NCI-H2107 (cell line): ENCODE measurements at regions not wholly inside any gene's neighbourhood (a gene's known extent, or its start where the extent isn't known, plus 50 kb on each side); places are given as distances from the start of the nearest gene placed in this dataset.
"Not testable (repeated sequence)": the region's sequence is repeated elsewhere in the genome, so short reads cannot be mapped to it uniquely, and the experiment has no call there.

Experiments
- DNase-seq: peaks from one replicate; lab custom pipeline; 2025; lab: John Stamatoyannopoulos, UW

DNA sequence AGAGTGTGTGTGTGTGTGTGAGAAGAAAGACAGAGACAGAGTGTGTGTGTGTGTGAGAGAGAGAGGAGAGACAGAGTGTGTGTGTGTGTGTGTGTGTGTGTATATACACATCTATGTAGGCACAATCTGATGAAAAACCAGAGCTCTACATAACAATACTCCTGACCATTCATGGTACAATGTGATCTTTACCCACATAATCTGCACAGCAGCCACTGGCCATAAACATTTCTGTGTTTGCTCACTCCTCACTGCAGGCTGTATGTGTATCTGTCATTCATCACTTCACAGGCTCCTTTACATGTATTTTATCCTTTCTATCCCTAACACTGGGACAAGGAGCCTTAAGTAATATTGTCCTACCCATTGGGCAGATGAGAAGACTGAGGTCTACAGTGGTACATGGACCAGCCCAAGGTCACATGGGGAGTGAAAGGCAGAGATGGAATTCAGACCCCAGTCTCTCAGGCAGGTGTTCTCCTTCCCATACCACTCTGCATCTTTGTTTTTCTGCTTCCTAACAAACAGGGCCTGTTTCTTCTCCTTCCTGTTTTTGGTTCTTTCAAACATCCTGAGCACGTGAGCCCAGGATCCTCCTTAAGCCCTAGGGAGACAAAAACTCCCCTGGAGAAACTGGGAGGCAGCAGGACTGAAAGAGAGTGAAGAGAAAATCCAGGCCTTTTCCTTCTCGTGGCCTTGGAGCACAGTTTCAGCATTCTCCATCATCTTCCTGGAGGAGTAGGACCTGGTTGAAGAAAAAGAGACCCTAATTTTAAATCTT, 201.7 kb upstream of the MSX2 start:
- no peak for DNase-seq

DNA sequence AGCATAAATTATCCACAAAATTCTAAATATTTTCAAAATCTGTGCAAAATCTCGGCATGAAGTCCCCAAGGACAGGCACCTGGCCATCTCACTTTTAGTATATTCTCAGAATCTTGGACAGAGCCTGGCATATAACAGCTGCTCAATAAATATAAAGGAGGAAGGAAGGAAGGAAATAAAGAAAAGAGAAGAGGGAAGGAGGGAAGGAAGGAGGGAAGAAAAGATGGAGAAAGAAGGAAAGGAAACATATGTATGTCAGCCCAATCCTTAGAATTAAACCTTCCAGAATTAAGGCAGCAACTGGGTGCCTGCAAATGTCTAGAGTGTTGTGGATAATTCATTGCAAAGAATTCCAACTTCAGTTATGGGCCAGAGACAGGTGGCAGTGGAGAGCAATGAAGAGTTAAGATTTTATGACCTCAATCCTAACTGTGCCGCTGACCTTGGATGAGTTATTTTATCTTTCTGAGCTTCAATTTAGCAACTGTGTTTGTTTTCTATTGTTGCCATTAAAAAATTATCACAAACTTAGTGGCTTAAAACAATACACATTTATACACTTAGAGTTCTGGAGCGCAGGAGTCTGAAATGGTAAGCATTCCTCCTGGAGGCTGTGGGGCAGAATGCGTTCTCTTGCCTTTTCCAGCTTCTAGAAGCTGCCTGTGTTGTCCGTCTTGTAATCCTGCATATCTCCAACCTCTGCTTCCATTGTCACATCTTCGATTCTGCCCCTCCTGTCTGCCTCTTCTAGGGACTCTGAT, 200.9 kb upstream of the MSX2 start:
- DNase-seq = no peak

DNA sequence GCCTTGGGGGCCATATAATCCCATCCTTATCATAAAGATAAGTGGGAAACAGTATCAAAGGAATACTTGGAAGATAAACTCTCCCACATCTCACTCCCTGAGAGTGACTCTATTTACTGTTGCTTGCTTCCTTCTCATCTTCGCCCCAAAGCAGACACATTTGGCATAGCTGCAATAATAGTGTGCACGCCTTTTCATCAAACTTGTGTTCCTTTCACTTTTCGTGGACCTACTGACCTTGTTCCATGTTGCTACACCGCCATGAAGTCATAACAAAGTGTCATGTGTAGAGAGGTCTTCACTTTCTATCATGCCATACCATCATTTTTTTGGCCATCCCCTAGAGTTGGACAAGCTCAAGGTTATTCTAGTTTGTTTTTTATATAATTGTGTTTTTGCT, 200.0 kb upstream of the MSX2 start:
- no peak for DNase-seq

DNA sequence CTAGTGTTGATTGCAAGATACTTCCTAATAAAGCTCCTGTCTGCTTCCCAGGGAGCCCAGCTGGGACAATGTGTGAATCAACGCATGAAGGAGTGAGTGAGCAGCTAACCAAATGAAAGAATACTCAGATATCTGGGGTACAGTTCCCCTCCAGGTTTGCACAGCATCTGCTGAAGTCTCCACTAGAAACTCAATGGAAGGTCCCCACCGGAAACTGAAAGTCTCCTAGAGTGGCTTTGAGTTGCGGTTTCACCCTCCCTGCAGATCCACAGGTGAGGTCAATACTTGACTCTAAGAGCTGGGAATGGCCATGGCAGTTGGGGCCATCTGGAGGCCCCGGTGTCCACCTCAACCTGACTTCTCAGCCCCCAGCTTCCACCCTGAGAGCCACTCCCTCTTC, 198.2 kb upstream of the MSX2 start:
- DNase-seq = no peak

DNA sequence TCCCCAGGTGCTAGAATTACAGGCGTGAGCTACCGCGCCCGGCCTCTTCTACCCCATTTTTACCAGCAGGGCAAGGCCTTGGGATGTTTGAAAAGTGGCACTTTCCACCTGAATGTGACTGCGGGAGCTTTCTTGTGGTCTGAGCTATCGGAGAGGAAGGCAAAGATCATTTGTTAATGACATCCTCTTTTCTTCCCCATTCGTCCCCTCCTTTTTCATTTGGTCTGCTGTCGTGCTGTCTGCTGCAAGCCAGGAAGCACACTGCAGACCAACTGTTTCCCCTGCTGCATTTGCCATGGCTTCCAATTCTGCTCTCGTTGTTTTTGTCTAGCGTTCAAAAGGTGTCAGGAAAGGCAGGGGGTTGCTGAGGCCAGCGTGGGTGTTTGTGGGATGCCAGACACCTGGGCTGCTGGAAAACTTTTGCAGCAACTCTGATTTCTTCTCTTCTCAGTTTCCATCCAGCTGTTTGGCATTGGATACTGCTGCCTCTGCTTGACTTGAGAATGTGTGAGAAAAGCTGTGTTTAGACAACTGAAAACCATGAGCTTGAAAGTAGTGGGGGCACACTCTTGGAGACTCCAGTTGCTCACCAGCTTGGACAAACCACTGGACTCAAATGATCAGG, 196.4 kb upstream of the MSX2 start:
- DNase-seq = no peak

DNA sequence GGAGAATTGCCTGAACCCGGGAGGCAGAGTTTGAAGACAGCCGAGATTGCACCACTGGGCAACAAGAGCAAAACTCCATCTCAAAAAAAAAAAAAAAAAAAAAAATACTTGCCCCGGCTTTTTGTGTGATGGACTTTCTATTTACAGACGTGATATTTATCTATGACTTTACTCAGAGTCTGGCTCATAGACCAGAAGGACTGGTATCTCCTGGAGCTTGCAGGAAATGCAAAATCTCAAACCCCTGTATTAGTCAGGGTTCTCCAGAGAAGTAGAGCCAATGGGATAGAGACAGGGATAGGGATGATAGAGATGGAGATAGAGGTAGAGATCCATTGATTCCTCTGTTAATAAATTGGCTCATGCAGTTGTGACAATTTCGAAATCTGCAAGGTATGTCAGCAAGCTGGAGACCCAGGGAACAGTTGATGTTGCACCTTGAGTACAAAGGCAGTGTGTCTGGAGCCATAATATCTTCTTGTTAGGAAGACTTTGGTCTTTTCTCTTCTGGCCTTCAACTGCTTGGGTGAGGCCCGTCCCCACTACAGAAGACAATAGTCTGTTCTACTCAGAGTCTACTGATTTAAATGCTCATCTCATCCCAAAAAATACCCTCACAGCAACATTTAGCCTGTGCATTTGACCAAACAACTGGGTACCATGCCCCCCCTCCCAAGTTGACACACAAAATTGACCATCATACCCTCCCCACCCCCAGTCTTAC, 195.4 kb upstream of the MSX2 start:
- DNase-seq = no peak

DNA sequence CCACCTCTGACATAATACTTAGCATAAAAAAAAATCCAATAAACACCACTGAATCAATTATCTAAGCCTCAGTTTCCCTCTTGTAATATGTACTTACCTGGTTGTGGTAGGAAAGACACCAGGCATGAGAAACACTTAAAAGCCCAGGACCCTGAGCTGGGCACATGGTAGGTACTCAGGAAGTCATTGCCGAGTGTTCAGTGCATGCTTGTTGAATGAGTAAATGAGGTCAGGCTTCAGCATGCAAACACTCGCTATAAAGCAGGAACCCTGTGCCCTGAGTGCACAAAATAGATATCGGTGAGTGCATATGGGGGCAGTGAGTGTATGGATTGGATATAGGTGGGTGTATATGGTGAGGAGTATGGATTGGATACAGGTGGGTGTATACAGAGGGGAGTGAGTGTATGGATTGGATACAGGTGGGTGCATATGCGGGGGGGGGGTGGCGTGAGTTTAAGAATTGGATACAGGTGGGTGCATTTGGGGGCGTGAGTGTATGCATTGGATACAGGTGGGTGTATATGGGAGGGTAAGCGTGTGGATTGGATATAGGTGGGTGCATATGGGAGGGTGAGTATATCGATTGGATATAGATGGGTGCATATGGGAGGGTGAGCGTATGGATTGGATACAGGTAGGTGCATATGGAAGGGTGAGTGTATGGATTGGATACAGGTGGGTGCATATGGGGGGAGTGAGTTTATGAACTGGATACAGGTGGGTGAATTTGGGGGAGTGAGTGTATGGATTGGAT, 194.3 kb upstream of the MSX2 start:
- DNase-seq = no peak

DNA sequence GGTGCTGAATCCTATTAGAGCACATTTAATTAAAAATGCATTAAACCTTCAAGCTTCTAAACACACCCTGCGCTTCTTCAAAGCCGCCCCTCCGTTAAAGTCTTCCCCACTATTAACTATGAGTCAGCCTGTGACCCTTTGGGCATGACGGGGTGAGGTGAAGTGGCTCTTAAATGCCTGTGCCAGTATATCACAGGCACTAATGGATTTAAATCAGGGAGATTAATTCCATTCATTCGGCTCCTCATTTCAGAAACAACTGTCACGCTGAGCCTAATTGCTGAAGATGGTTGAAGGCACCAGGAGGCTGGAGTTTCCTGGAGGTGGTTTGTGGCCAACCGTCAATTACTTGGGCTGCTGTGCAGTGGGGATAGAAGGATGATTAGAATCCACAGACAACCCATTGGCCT, 192.6 kb upstream of the MSX2 start:
- DNase-seq = no peak

DNA sequence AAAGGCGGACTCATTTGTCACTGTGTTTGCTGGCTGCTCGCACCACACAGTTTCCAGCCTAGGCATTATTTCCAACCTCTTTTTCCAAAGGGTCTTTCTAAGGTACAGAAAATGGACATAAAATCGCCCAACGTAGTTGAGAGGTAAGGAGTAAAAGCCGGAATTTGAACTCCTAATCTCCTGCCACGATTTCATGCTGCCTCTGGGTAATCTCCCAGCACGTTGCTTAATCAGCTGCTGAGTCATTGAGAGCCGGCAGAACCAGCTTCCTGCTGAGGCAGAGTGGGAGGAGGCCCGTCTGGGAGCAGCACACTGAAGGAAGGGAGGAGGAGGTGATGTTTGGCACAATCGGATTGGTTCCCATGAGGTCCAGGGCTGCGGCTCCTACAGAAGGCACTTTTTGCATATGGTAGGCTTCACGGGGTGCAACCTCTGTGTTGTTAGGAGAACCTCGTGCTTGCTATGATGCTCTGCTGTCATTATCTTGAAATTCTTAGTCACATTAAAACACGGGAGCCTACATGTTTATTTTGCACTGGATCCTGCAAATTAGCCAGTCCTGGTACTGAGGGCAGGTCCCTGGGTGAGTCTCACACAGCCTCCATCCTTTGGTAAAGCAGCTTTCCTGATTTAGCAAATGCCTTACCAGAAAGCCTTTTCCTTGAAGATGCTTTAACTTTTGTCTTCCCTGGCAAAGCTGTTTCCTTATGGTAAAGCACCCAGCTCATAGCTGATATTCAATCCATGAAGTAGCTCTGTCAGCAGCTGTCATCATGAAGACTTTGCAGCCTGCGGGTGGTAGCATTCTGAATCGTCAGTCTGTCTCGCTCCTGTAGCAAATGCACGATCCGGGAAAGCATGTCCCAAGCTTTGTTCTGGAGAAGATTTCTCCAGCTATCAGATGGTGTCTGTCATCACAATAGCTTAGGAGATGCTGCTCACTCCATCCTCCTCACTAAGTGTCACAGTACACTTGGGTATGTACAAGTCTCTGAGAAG, 191.6 kb upstream of the MSX2 start:
- DNase-seq = no peak

DNA sequence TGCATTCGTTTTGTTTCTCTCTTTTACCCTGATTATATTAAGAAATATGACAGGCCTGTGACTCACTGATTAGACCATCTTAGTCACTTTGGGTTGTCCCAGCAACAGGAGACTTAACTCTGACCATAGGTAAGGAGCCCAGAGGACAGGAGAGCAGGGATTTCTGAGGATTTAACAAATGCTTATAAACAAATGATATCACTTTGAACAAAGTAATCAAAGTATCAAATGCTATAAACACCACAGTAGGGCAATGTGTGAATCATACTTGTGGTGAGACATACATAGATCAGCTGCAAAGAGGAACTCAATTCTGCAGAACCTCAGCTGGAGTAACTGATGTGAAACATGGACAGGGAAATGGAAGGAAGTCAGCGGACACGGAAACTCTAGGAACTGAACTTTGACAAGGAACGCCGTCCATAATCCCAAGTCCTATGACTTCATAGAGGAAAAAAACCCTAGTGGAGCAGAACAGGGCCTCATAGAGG, 190.6 kb upstream of the MSX2 start:
- no peak for DNase-seq

DNA sequence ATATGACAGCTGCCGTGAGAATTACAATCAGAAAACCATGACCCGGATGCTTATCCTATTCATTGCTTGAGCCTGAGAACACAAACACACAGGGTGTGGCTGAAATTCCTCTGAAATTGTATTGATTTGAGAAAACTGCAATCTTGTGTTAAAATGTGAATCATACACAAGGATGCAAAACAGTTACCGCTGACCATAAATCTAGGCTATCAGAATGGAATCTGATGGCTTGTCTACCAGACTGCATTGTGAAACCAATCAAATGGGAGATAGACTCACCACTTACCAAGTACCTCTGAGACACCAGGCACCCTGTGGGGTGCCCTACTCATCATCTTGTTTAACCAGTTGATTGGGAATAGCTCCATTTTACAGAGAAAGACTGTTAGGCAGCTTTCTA, 188.7 kb upstream of the MSX2 start:
- no peak for DNase-seq

DNA sequence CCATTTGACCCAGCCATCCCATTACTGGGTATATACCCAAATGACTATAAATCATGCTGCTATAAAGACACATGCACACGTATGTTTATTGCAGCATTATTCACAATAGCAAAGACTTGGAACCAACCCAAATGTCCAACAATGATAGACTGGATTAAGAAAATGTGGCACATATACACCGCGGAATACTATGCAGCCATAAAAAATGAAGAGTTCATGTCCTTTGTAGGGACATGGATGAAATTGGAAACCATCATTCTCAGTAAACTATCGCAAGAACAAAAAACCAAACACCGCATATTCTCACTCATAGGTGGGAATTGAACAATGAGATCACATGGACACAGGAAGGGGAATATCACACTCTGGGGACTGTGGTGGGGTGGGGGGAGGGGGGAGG, 184.6 kb upstream of the MSX2 start:
- DNase-seq = not testable (repeated sequence)

DNA sequence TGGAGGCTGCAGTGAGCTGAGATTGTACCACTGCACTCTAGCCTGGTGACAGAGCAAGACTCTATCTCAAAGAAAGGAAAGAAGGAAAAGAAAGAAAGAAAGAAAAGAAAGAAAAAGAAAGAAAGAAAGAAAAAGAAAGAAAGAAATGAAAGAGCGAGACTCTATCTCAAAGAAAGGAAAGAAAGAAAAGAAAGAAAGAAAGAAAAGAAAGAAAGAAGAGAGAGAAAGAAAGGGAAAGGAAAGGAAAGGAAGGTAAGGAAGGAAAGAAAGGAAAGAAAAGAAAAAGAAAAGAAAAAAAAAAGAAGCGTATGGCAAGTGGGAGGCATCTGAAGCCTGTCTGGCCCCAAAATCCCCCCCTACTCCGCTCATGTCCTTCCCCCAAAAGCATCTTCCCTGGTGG, 182.3 kb upstream of the MSX2 start:
- no peak for DNase-seq

DNA sequence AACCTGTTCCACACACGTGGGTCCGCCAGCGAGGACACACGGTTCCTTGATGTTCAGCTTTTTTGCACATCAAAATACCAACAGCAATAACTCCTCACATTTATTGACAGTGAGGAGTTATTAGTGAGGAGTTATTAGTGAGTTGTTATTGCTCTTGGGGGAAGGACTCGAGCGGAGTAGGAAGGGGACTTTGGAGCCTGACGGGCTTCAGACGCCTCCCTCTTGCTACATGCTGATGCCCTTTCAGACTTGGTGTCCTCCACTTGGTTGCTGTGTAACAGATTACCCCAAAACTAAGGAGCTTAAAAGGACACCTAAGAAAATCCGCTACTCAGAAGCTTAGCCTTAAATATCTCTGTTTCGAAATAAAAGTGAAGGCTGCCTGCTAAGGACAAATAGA, 181.9 kb upstream of the MSX2 start:
- no peak for DNase-seq

DNA sequence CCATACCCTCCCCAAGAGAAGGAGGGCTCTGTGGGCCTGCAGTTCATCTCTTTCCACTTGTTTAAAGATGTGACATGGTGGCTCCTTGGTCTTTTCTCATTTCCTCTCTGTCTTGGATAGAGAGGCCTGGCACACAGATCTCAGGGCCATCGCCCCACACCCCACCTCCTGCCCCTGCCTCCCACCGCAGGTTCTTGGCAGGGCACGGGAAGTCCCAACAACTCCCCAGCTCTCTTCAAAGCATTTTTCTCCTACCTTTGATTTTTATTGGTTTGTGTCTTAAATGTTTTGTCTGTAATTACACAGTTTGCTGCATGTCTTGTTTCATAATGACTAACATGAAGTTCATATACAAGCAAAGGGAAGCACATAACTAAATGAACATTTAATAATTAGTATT, 178.5 kb upstream of the MSX2 start:
- DNase-seq = no peak

DNA sequence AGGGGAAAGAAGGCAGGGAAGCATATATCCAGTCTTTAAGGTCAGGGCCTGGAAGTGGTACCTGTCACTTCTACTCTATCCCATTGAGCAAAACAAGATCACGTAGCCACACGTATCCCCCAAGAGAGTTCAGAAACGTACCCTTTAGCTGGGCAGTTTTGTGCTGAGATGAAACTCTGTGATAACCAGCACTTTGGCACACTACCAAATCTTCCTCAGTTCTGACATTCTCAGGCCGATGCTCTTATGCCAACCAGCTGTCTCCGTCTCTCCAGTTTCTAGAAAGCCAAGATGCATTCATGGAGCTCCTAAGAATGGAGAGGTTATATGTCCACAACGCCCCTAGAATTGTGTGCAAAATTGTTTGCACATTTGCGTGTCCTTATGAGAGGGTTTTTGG, 176.6 kb upstream of the MSX2 start:
- DNase-seq = no peak

DNA sequence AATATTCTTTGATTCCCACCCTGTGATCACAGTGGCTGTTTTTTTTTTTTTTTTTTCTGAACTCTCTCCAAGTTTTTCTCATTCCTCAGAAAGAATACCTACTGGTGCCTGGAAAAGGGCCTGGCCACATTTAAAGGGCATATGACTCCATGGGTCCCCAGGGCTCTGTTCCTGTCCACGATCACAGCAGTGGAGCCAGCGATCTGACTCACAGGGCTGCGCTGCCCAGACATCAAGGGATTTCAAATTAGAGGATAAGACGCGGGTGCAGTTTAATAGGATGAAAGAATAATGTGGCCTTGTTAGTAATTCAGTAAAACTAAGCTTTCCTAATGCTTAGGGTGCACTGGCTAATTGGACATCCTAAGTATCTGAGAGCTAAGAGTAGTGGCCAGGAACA, 175.1 kb upstream of the MSX2 start:
- DNase-seq = no peak

DNA sequence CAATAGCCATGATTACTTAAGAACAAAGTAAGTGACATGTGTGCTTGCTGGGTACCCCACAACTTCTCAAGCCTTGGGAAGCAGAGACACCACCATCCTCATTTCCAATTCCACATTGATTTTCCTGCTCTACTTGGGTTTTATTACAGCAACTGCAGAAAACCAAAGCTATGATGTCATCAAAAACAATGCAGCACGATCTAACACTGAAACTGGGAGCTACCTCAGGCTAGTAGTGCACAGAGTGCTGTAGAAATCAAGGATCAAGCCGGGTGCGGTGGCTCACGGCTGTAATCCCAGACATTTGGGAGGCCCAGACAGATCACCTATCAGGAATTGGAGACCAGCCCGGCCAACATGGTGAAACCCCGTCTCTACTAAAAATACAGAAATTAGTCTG, 174.4 kb upstream of the MSX2 start:
- DNase-seq = no peak

DNA sequence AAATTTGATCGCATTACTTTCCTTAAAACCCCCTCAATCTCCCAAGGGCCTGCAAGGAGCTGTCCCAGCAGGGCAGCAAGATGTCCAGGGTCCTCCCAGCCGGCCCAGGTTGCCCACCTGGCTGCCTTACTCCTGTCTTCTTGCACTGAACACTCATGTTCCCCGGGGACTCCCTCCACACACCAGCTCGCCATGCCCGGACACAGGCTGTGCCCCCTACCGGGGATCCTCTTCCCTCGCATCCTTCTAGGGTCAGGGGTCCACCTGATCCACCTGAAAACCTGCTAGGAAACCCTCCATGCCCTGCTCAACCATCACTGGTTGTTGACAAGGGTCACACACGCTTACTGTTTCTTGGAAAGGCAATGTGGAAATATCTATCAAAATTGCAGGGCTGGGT, 172.0 kb upstream of the MSX2 start:
- DNase-seq = no peak

DNA sequence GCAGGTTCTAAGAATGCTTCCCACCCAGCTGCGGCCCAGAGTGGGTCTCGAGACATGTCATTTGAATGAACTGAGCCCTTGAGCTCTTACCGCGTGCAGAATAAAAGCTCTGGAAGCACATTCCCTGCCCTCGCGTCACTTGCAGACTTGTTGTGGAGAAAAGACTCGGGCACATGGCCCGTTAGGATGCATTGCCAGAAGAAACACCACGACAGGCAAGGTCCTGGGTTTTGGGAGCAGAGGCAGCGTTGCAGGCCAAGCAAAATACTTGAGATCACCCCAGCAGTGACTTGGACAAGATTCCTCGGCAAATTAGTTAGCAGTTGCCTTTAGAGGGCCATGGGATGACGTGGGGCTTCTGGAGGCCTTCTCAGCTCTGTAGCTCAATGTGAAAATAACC, 170.8 kb upstream of the MSX2 start:
- no peak for DNase-seq
